GM23338 (cell line): ENCODE measurements at regions not wholly inside any gene's neighbourhood (a gene's known extent, or its start where the extent isn't known, plus 50 kb on each side); places are given as distances from the start of the nearest gene placed in this dataset.

Source experiments
- CTCF ChIP-seq, 2 experiments: fragments of 200-600 bp in 1 of 2; sonication (generic) in 1 of 2; conservative IDR thresholded peaks; 2 replicates each; pipeline versions ENCODE4 v1.5.1 to v1.6.1; 2016 to 2017; ENCODE audit warnings: antibody characterized with exemption in 2 of 2, low read depth in 2 of 2, mild to moderate bottlenecking in 2 of 2, moderate library complexity in 1 of 2
- POLR2AphosphoS5 ChIP-seq: IDR thresholded peaks from 2 replicates; pipeline ENCODE4 v1.6.1; 2016; ENCODE audit warnings: antibody characterized with exemption, low read depth

GRCh38 chr5:121239951-121240350 is 611.7 kb upstream of the FTMT start:
- TF ChIP-seq CTCF (conservative IDR thresholded peaks at IDR 0.05; ENCODE audit: low read depth in 2 of 2) (no peak), POLR2AphosphoS5 (no peak)
